Sigmoid colon (tissue), 4 donors: ENCODE measurements at regions not wholly inside any gene's neighbourhood (a gene's known extent, or its start where the extent isn't known, plus 50 kb on each side); places are given as distances from the start of the nearest gene placed in this dataset.

Experiments used
- EP300 ChIP-seq, 4 donors: sonication (generic); formaldehyde crosslinking; IDR thresholded peaks; one replicate each; pipeline ENCODE4 v1.6.1; 2017; ENCODE audit warnings: antibody characterized with exemption in 4 of 4
- POLR2A ChIP-seq, 2 donors: fragments of 450-650 bp; IDR thresholded peaks; one replicate each; pipeline ENCODE4 v1.6.1; 2016; ENCODE audit warnings: antibody characterized with exemption in 2 of 2, mild to moderate bottlenecking in 2 of 2, moderate library complexity in 2 of 2
- TF ChIP-seq, protein P1 (sequence below), 4 experiments: fragments of 450-650 bp in 3 of 4; fragments of 200-600 bp in 1 of 4; IDR thresholded peaks; one replicate each; pipeline ENCODE4 v1.5.1; 2016 to 2019; ENCODE audit warnings: antibody characterized with exemption in 4 of 4, mild to moderate bottlenecking in 3 of 4, moderate library complexity in 2 of 4

DNA sequence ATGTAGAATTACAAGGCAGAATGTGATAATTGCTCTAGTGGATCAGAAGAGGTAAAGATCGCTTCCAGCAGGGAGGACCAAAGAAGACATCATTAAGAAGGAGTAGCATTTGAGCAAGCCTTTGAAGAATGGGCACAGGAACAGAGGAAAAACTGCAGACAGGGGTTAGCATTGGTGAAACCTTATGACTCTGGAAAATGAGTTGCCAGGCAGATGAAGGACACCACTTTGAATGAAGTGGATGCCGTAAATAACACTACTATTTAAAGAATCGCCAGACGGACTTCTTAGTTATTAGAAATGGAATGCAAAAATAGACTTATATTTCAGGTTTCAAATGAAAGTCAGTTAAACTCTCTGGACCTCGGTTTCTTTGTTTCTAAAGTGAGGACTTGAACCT is 727.7 kb downstream of the USP25 start:
- TF ChIP-seq POLR2A (IDR thresholded peaks at IDR 0.05) (no peak), EP300 (IDR thresholded peaks at IDR 0.05) (no peak)
- TF ChIP-seq, protein P1, sequence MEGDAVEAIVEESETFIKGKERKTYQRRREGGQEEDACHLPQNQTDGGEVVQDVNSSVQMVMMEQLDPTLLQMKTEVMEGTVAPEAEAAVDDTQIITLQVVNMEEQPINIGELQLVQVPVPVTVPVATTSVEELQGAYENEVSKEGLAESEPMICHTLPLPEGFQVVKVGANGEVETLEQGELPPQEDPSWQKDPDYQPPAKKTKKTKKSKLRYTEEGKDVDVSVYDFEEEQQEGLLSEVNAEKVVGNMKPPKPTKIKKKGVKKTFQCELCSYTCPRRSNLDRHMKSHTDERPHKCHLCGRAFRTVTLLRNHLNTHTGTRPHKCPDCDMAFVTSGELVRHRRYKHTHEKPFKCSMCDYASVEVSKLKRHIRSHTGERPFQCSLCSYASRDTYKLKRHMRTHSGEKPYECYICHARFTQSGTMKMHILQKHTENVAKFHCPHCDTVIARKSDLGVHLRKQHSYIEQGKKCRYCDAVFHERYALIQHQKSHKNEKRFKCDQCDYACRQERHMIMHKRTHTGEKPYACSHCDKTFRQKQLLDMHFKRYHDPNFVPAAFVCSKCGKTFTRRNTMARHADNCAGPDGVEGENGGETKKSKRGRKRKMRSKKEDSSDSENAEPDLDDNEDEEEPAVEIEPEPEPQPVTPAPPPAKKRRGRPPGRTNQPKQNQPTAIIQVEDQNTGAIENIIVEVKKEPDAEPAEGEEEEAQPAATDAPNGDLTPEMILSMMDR (IDR thresholded peaks at IDR 0.05): no peak
